GM21447 (cell line): ENCODE measurements at regions not wholly inside any gene's neighbourhood (a gene's known extent, or its start where the extent isn't known, plus 50 kb on each side); places are given as distances from the start of the nearest gene placed in this dataset.
"Not testable (repeated sequence)": the region's sequence is repeated elsewhere in the genome, so short reads cannot be mapped to it uniquely, and the experiment has no call there.

Source experiments
- ATAC-seq: cut with Tn5 transposase; IDR thresholded peaks from one replicate; pipeline ENCODE4 v1.9.1; 2021; ENCODE audit not compliant: unreplicated experiment

DNA sequence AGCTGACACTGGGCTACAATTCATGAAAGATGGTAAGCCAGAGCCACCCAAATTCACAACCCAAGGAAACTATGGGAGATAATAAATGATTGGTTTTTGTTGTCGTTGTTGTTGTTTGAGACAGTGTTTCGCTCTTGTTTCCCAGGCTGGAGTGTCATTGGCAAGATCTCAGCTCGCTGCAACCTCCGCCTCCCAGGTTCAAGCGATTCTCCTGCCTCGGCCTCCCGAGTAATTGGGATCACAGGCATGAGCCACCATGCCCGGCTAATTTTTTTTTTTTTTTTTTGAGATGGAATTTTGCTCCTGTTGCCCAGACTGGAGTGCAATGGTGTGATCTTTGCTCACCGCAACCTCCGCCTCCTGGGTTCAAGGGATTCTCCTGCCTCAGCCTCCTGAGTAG lies 65.9 kb upstream of the METTL9 start:
- not testable (repeated sequence) for ATAC-seq

GRCh38 chr16:21534561-21534960 lies 64.8 kb upstream of the METTL9 start:
- ATAC-seq = not testable (repeated sequence)

GRCh38 chr16:21535201-21535600 lies 64.2 kb upstream of the METTL9 start:
- not testable (repeated sequence) for ATAC-seq

GRCh38 chr16:21536740-21537139 lies 62.6 kb upstream of the METTL9 start:
- ATAC-seq = not testable (repeated sequence)

GRCh38 chr16:21537598-21537997 lies 61.8 kb upstream of the METTL9 start:
- not testable (repeated sequence) for ATAC-seq

DNA sequence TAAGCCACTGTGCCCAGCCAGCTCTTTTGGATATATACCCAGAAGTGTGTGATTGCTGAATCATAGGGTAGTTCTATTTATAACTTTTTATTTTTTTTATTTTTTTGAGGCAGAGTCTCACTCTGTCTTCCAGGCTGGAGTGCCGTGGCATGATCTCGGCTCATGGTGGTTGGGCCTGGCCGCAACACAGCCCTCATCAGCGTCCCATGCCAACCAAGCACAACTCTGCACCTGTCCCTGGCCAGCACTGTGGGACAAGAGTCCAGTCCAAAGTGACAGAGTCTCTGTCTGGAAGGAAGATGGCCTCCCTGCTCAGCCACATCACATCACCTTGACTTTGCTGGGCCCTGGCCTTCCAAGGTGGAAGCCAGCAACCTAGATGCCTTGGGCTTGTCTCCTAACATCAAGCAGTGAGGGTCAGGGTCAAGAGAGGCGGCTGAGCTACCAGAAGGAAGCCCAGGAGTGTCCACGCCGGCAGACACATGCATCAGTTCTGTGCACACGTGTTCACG lies 60.2 kb upstream of the METTL9 start:
- ATAC-seq = not testable (repeated sequence)

DNA sequence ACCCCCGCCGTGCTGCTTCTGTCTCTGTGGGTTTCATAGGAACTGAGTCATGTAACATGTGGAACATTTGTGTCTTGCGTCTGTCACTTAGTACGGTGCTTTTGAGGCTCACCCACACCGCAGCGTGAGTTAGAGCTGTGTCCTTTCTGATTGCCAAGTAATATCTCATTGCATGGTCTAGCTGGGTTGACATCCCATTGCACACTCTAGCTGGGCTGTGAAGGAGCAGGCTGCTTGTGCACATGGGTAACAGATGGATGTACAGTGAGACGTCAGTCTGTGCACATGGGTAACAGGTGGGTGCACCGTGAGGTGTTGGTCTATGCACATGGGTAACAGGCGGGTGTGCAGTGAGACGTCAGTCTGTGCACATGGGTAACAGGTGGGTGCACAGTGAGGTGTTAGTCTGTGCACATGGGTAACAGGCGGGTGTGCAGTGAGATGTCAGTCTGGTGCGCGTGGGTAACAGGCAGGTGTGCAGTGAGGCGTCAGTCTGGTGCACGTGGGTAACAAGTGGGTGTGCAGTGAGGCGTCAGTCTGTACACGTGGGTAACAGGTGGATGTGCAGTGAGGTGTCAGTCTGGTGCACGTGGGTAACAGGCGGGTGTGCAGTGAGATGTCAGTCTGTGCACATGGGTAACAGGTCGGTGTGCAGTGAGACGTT lies 58.5 kb upstream of the METTL9 start:
- ATAC-seq = peak; percentile 69

GRCh38 chr16:21541611-21542051 lies 57.7 kb upstream of the METTL9 start:
- not testable (repeated sequence) for ATAC-seq

GRCh38 chr16:21542075-21542474 lies 57.3 kb upstream of the METTL9 start:
- ATAC-seq = not testable (repeated sequence)

DNA sequence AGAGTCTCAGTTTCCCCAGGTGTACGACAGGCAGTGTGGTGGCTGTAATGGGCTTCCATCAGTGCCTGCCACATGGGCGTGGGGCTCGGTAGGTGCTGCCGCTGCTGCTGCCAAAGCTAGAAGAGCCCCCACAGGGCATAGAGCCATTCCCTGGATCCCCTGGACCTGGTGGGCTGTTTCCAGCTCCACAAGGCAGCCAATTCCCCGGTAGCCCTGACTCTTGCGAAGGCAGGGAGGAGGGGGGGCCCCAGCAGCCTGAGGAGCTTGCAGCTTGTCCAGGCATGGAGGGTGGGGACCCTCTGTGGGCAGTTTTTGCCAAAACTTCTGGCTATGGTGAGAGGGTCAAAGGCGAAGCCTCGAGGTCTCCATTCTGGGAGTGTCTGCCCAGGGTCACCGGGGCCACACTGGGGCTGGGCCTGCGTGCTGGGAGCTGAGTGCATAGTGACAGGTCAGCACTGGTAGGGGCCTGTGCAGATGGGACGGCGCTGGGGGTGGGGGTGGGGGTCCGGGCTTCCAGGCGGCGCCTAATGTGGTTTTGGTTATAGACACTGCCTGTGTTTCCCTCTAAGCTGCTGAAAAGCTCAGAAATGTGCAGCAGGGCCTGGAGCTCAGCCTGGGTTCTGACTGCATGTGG lies 56.8 kb upstream of the METTL9 start:
- not testable (repeated sequence) for ATAC-seq

DNA sequence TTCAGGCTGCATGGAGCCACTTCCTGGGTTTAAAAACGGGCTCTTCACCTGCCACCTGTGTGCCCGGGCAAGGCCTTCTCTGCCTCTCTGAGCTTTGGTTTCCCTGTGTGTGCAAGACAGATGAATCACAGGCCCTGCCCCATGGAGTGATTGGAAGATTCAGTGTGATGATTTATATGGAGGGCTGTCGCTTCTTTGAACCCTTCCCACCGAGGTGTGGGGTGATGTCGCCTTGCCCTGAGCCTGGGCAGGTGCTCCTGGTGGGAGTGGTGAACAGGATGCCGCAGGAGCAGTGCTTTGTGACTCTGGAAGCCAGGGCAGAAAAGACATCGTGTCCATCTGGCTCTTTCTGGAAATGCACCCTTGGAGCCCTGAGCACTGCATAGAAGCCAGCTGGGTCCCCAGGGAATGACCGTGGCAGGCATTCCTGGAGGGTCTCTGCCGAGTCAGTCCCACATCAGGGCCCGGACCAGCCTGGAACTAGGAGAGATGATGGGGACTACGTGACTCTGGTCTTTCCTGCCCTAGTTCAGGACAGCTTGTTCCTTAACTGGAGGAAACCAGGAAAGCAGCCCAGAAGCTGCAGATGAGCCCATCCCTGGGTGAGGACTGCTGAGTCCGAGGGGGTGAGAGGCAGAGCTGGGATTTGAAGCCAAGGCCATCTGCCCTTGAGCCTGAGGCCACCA lies 56.1 kb upstream of the METTL9 start:
- not testable (repeated sequence) for ATAC-seq

GRCh38 chr16:21545664-21546326 lies 53.6 kb upstream of the METTL9 start:
- not testable (repeated sequence) for ATAC-seq

DNA sequence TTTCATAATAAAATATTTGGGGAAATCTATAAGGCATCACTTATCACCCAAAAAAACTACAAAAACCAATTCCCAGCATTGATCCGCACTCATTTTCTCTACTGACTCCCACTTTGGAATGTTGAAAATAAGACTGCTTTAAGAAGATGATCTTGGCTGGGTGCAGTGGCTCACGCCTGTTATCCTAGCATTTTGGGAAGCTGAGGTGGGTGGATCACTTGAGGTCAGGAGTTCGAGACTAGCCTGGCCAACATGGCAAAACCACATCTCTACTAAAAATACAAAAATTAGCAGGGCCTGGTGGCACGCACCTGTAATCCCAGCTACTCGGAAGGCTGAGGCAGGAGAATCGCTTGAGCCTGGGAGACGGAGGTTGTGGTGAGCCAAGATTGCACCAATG lies 50.0 kb upstream of the METTL9 start:
- not testable (repeated sequence) for ATAC-seq
